RWPE2 (cell line): ENCODE measurements at regions not wholly inside any gene's neighbourhood (a gene's known extent, or its start where the extent isn't known, plus 50 kb on each side); places are given as distances from the start of the nearest gene placed in this dataset.

Experiments used
- ATAC-seq: fragments of 200-7000 bp; cut with Tn5 transposase; 3 replicates; pipeline ENCODE4 v1.9.1; 2021; ENCODE audit warnings: low read depth
- DNase-seq: peaks from one replicate; pipeline ENCODE4 v3.0.0-alpha.2; 2020; ENCODE audit warnings: low spot score
- H3K27ac ChIP-seq: fragments of 450-650 bp; 2 replicates; pipeline ENCODE4 v1.5.1; 2017; ENCODE audit warnings: mild to moderate bottlenecking; ENCODE audit not compliant: poor library complexity, severe bottlenecking
- H3K27me3 ChIP-seq: fragments of 250-450 bp; sonication (Bioruptor Pico); 2 replicates; pipeline ENCODE4 v1.5.1; 2021; ENCODE audit warnings: mild to moderate bottlenecking, moderate library complexity; ENCODE audit not compliant: insufficient read depth, poor library complexity, severe bottlenecking
- H3K36me3 ChIP-seq: fragments of 250-450 bp; sonication (Bioruptor Pico); 2 replicates; pipeline ENCODE4 v1.5.1; 2020; ENCODE audit warnings: low read depth, mild to moderate bottlenecking, moderate library complexity
- H3K4me1 ChIP-seq: fragments of 250-450 bp; sonication (Bioruptor Pico); 2 replicates; pipeline ENCODE4 v1.5.1; 2021; ENCODE audit warnings: mild to moderate bottlenecking, moderate library complexity; ENCODE audit not compliant: insufficient read depth, poor library complexity, severe bottlenecking
- H3K4me3 ChIP-seq: fragments of 250-450 bp; sonication (Bioruptor Pico); 2 replicates; pipeline ENCODE4 v1.5.1; 2021; ENCODE audit warnings: mild to moderate bottlenecking, moderate library complexity; ENCODE audit not compliant: severe bottlenecking
- H3K9me3 ChIP-seq: fragments of 250-450 bp; sonication (Bioruptor Pico); 2 replicates; pipeline ENCODE4 v1.5.1; 2021; ENCODE audit warnings: mild to moderate bottlenecking, moderate library complexity; ENCODE audit not compliant: severe bottlenecking
- TF ChIP-seq, protein P1 (sequence below): fragments of 450-650 bp; IDR thresholded peaks from one replicate; pipeline ENCODE4 v1.5.1; 2017; ENCODE audit warnings: mild to moderate bottlenecking, moderate library complexity; ENCODE audit not compliant: poor library complexity, severe bottlenecking

GRCh38 chr18:26757263-26758019 is 108.1 kb downstream of the AQP4 start:
- Histone ChIP-seq H3K4me3 (no peak overlapping the region), H3K36me3 (no peaks in the 10 kb centered on the region), H3K4me1 (peaks cover 7% of the 10 kb centered on the region), H3K27ac (peak overlapping the region; percentile 15), H3K27me3 (no peaks in the 10 kb centered on the region), H3K9me3 (no peaks in the 10 kb centered on the region)
- no peak for DNase-seq
- TF ChIP-seq, protein P1, sequence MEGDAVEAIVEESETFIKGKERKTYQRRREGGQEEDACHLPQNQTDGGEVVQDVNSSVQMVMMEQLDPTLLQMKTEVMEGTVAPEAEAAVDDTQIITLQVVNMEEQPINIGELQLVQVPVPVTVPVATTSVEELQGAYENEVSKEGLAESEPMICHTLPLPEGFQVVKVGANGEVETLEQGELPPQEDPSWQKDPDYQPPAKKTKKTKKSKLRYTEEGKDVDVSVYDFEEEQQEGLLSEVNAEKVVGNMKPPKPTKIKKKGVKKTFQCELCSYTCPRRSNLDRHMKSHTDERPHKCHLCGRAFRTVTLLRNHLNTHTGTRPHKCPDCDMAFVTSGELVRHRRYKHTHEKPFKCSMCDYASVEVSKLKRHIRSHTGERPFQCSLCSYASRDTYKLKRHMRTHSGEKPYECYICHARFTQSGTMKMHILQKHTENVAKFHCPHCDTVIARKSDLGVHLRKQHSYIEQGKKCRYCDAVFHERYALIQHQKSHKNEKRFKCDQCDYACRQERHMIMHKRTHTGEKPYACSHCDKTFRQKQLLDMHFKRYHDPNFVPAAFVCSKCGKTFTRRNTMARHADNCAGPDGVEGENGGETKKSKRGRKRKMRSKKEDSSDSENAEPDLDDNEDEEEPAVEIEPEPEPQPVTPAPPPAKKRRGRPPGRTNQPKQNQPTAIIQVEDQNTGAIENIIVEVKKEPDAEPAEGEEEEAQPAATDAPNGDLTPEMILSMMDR, result no peak
- peak; percentile 58 for ATAC-seq

DNA sequence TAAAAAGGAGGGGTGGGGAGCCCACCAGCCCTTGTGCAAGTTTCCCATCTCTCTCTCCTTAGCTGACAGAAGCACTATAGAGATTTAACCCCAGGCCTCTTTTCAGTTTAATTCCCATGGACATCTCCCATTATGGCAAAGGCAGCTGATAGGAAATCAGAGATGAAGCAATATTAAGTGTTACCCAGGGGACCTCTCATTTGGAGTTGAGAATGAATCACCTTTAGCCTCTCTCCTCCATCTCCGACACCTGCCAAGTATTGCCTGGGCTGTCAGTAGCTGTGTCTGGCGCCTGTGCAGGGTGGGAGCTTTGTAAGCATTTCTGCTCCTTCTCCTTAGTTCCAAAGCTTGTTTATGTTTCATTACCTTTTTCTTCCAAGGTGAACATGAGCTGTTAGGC is 109.0 kb downstream of the AQP4 start:
- TF ChIP-seq, protein P1, result no peak
- no peak for DNase-seq
- no peak for ATAC-seq
- Histone ChIP-seq H3K4me1 (peaks cover 7% of the 10 kb centered on the region), H3K36me3 (no peaks in the 10 kb centered on the region), H3K27me3 (no peaks in the 10 kb centered on the region), H3K27ac (peak overlapping the region; percentile 15), H3K9me3 (no peaks in the 10 kb centered on the region), H3K4me3 (no peak overlapping the region)

DNA sequence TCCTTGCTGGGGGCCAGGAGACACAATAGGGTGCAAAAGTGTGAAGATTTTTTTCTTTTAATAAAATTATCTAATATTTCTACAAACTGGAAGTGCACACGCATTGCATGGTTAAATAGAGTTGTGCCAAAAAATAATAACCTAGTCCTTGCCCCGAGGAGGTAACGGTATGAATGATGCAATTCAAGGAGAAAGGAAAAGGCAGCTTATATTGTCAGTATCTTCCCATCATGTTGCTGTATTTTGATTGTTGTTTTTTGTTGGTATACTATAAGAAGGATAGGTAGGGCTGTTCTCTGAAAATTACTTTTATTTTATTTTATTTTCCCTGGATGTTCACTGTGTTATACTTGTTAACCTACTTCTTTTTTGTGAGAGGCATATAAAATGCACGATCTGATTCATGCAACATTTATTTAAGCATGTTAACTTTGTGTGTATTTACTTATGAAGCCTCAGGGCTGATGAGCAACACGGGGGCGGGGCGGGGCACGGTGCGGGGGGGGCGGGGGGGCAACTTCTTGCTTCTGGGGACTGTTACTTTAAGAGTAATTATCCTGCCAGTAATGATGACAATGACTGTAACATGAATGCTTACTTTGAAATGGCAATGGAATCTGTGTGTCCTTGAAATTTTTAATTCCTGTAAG is 118.6 kb downstream of the AQP4 start:
- no peak overlapping the region for H3K4me3 ChIP-seq
- H3K4me1 ChIP-seq, result peaks cover 17% of the 10 kb centered on the region
- no peaks in the 10 kb centered on the region for H3K9me3 ChIP-seq
- TF ChIP-seq, protein P1, result no peak
- no peaks in the 10 kb centered on the region for H3K36me3 ChIP-seq
- H3K27me3 ChIP-seq, result no peaks in the 10 kb centered on the region
- peak overlapping the region; percentile 53 for H3K27ac ChIP-seq
- ATAC-seq (peak; percentile 84), DNase-seq (no peak)

DNA sequence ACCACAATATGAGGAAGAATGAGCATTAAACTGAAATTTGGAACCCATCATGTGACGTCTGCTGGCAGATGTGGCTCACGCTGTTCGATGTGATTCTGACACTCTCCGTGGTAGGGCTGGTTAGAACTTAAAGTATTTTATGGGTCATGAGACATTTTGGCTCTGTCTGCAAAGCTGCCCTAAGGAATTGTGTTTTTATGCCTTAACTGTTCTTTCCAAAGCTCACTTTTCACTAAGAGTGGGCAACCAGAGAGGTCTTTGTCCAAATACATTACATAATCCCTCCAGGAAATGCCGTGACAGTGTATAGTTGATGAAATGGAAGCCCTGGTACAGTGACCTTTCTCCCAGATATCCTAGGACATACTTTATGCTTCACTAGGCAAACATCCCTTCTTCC is 119.1 kb downstream of the AQP4 start:
- Histone ChIP-seq H3K4me3 (no peak overlapping the region), H3K27ac (peak overlapping the region; percentile 53), H3K9me3 (no peaks in the 10 kb centered on the region), H3K36me3 (no peaks in the 10 kb centered on the region), H3K4me1 (peaks cover 17% of the 10 kb centered on the region), H3K27me3 (no peaks in the 10 kb centered on the region)
- TF ChIP-seq, protein P1, result no peak
- DNase-seq, result no peak
- peak; percentile 66 for ATAC-seq
